HL-60 (cell line): ENCODE measurements at regions not wholly inside any gene's neighbourhood (a gene's known extent, or its start where the extent isn't known, plus 50 kb on each side); places are given as distances from the start of the nearest gene placed in this dataset.

Source experiments
- DNase-seq, 2 experiments: peaks; one replicate each; pipeline ENCODE4 v3.0.0-alpha.2; 2010 to 2020; ENCODE audit warnings: low read depth in 1 of 2, low spot score in 1 of 2
- H3K27ac ChIP-seq: fragments of 250-450 bp; sonication (Bioruptor Pico); replicated peaks from 2 replicates; pipeline ENCODE4 v1.5.1; 2020; ENCODE audit warnings: mild to moderate bottlenecking, moderate library complexity
- H3K27me3 ChIP-seq: fragments of 250-450 bp; sonication (Bioruptor Pico); 2 replicates; pipeline ENCODE4 v1.5.1; 2021; ENCODE audit warnings: mild to moderate bottlenecking, moderate library complexity; ENCODE audit not compliant: insufficient read depth, poor library complexity, severe bottlenecking
- H3K4me3 ChIP-seq: replicated peaks from 2 replicates; pipeline ENCODE4 v1.5.1; 2011; ENCODE audit warnings: mild to moderate bottlenecking, control low read depth, low read length; ENCODE audit not compliant: insufficient read depth
- CTCF ChIP-seq: IDR thresholded peaks from one replicate; pipeline ENCODE4 v1.5.1; 2011; ENCODE audit warnings: low read length, control low read depth, inconsistent platforms; ENCODE audit not compliant: insufficient read depth
- GABPA ChIP-seq: IDR thresholded peaks from 2 replicates; pipeline ENCODE4 v1.6.1; 2012; ENCODE audit warnings: low read depth
- POLR2AphosphoS5 ChIP-seq: IDR thresholded peaks from 2 replicates; pipeline ENCODE4 v1.6.1; 2012; ENCODE audit warnings: low read depth
- REST ChIP-seq: IDR thresholded peaks from 2 replicates; pipeline ENCODE4 v1.6.1; 2012; ENCODE audit warnings: low read depth; ENCODE audit not compliant: insufficient replicate concordance
- SPI1 ChIP-seq: IDR thresholded peaks from 2 replicates; pipeline ENCODE4 v1.6.1; 2012; ENCODE audit warnings: low read depth, mild to moderate bottlenecking, borderline replicate concordance

GRCh38 chr5:68771221-68771620 lies 322.6 kb upstream of the SLC30A5 start:
- TF ChIP-seq POLR2AphosphoS5 (no peak), CTCF (no peak), REST (no peak), SPI1 (no peak), GABPA (no peak)
- no peaks in the 10 kb centered on the region for H3K27me3 ChIP-seq
- H3K27ac ChIP-seq = no peak overlapping the region
- no peak for DNase-seq
- H3K4me3 ChIP-seq = no peak overlapping the region

- TF ChIP-seq GABPA (no peak), CTCF (no peak), POLR2AphosphoS5 (no peak), SPI1 (no peak), REST (no peak)
- Histone ChIP-seq H3K27me3 (no peaks in the 10 kb centered on the region), H3K4me3 (no peak overlapping the region), H3K27ac (no peak overlapping the region)
- DNase-seq = no peak
These were observed 322.1 kb upstream of the SLC30A5 start for GRCh38 chr5:68771732-68772131.

GRCh38 chr5:68776381-68776780 lies 317.4 kb upstream of the SLC30A5 start:
- no peak overlapping the region for H3K27ac ChIP-seq
- no peak overlapping the region for H3K4me3 ChIP-seq
- TF ChIP-seq SPI1 (no peak), CTCF (no peak), GABPA (no peak), POLR2AphosphoS5 (no peak), REST (no peak)
- DNase-seq = no peak
- no peaks in the 10 kb centered on the region for H3K27me3 ChIP-seq
